Left ventricle myocardium superior (tissue), 1 donor: ENCODE measurements at regions not wholly inside any gene's neighbourhood (a gene's known extent, or its start where the extent isn't known, plus 50 kb on each side); places are given as distances from the start of the nearest gene placed in this dataset.

Source experiments
- ATAC-seq: fragments of 200-7000 bp; cut with Tn5 transposase; one replicate; pipeline ENCODE4 v1.9.1; 2020; ENCODE audit warnings: mild to moderate bottlenecking, moderate library complexity
- DNase-seq: peaks from one replicate; pipeline ENCODE4 v3.0.0-alpha.2; 2020
- intact Hi-C: fragments of 100-400 bp; cut with micrococcal nuclease; formaldehyde crosslinking; loops from one replicate; pipeline ENCODE4 v1.11.0; 2022
- donor health status: DM: no; HTN: yes; CAD: no; lungs with severe emphysema.

DNA sequence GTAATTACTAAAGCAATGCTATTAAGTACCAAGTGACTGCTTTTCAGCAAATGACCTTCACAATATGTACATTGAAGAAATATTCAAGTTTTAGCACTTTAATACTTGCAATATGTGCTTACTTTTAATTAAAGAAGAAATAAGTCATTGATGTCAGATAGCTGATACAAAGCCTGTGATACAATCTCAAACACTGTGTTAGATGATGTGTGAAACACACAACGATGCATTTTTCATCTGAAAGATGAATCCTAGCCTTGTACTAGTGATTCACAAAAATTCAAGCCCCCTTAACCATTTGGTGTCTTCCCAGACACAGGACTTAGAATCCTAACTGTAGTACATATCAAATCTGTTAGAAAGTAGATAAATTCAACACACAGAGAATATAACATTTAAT is 724.1 kb upstream of the ADAMTS5 start:
- no peak for ATAC-seq
- intact Hi-C loops, result loop anchor here (10.0 kb wide), 1 partner anchor 106 kb away; no protein-coding TSS in a partner anchor

DNA sequence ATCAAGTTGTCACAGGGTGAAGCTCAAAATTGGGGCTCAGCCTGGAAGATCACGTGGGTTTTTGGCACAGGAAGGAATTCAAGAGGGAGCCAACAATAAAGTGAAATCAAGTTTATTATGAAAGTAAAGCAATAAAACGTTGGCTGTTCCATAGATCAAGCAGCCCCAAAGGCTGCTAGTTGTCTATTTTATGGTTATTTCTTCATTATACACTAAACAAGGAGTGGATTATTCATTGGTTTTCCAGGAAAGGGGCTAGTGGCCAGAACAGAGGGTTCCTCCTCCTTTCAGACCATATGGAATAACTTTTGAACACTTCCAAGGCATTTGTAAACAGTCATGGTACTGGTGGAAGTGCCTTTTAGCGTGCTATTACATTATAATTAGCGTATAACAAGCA is 723.5 kb upstream of the ADAMTS5 start:
- no peak for DNase-seq
- intact Hi-C loops, result loop anchor here (10.0 kb wide), 1 partner anchor 106 kb away; no protein-coding TSS in a partner anchor
- ATAC-seq, result no peak

More for the DNA sequence above, 724.1 kb upstream of the ADAMTS5 start:
- no peak for DNase-seq

DNA sequence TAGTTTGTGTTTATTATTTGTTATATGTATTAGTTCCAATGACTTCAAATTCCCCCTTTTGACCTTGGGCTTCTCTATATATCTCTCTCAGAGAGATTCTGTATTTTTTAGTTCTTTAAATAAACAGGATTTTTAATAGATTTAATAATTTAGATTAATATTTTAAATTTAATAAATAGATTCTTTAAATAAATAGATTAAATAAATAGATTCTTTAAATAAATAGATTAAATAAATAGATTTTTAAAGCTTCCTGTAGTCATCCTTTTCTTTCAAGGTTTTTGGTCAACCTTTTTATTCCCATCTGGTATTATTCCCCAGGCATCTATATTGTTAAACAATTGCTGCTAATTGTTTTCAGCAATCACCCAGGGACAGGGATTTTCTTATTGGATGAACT is 721.9 kb upstream of the ADAMTS5 start:
- DNase-seq, result no peak
- intact Hi-C loops, result no loop called here
- ATAC-seq, result no peak

DNA sequence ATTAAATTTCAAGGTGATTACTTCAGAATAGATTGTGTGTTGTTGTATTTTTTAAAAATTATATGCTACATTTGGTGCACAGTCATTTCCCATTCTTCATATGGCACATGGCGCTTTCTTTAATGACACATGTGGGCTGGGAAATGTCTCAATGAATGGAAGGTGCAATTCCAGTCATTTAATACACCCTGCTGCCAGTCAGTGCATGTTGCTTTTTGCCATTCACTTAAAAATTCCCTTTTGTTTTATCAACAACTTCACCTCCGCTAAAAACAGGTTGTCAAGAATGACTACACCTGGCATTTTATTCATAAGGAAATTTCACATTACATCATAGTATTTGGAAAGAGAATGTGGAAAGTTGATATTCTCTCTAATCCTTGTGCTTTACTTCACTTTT is 716.4 kb upstream of the ADAMTS5 start:
- DNase-seq (no peak), ATAC-seq (no peak)
- intact Hi-C loops, result no loop called here

DNA sequence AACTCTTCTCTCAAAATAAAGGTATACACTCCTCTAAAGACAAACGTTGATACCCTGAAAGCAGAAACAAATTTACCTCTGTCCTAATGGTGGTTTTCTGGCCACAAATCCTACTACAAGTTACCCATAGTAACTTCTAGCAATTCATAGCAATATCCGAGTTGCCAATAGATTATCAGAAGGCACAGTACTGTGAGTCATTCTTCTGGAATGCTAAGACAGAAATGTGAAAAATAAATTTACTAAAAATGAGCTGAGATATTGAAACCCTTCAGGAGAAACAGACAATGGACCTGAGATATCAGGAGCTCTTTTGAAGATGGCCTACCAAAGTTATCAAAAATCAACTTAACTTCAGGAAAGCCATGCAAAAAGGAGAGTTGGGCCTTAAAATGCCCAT is 715.0 kb upstream of the ADAMTS5 start:
- DNase-seq, result no peak
- intact Hi-C loops, result no loop called here
- no peak for ATAC-seq

DNA sequence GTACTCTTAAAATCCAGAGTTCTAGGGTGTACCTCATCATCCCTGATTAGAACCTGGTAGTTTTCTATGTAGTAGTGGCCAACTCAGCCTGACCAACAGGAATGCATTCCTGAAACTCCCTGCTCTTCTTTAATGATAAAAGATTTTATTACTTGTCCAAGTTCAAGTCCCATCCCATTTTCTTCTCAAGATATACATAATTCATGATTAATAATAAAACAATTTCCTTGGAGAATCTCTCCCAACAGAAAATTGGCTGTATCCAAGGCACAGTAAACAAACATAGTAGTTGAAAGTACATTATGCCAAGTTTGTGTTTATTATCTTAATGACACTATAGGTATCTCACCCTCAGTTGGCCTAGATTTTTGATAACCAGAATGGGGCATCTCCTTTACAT is 714.1 kb upstream of the ADAMTS5 start:
- no peak for ATAC-seq
- intact Hi-C loops, result no loop called here
- no peak for DNase-seq

DNA sequence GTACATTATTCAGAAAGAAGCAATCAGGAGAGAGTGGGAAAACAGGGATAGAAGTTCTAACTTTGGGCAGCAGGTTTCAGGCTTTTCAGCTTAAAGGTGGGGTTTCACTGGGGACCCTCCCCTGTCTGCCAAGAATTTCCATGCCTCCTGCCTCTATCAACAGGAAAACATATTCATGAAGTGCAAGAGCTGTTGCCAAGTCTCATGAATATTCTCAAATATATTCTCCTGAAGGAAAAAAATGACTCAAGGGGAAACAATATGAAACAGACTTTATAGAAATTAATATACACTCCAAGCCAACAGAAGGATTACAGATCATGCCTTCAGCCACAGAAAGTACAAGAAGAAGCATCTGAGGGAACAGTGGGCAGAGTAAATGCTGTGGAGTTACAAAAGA is 713.3 kb upstream of the ADAMTS5 start:
- DNase-seq (no peak), ATAC-seq (no peak)
- intact Hi-C loops, result no loop called here

DNA sequence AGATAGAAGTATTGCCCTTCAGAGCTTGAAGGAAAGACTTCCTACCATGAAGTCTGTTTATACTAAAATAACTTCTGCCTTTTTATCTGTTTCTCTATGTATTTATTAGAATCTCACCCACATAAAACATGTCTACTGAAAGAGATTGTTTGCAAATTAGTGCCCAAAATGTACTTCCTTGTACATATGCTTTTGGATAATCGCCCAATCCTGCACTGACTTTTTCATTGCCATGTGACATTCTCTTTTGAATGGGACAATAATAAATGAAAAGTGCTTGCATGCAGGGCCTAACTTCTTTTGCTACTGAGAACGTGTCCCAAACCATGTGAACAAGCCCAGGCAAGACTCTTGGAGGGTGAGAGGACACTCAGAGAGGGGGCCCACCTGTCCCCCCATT is 711.6 kb upstream of the ADAMTS5 start:
- no peak for ATAC-seq
- intact Hi-C loops, result no loop called here

DNA sequence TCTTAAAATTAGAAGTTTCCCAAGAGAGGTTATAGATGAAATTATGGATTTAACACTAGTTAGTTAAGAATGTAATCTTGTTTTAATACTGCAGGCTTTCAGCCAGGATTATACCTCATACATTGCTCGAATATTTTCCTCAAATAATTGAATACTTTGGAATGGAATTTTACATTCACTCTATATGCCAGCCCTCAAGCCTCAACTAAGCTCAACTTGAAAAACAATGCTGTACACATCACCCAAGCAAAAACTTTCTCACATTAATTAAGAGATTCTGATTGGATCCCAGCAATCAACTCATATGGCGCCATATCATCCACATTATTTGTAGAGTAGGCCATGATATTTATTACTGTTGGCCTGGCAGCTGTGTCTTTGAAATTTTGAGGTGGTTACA is 710.7 kb upstream of the ADAMTS5 start:
- DNase-seq, result no peak
- intact Hi-C loops, result no loop called here
- ATAC-seq, result no peak

More for the DNA sequence above, 711.6 kb upstream of the ADAMTS5 start:
- no peak for DNase-seq

DNA sequence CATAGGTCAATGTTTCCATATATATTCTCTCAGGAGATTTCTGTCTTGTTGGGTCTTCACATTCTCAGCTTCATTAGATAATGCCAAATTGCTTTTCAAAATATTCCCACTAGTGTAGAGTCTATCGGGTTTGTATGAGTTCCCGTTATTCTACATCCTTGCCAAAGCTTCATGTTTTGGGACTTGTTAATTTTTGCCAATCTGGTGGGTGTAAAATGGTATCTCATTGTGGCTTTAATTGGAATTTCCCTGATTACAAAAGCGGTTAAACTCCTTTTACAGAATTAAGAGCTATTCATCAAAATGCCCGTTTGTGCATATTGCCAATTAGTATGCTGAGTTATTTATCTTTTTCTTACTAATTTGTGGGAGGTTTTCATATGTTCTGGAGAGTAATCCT is 708.4 kb upstream of the ADAMTS5 start:
- ATAC-seq, result no peak
- no peak for DNase-seq
- intact Hi-C loops, result no loop called here

DNA sequence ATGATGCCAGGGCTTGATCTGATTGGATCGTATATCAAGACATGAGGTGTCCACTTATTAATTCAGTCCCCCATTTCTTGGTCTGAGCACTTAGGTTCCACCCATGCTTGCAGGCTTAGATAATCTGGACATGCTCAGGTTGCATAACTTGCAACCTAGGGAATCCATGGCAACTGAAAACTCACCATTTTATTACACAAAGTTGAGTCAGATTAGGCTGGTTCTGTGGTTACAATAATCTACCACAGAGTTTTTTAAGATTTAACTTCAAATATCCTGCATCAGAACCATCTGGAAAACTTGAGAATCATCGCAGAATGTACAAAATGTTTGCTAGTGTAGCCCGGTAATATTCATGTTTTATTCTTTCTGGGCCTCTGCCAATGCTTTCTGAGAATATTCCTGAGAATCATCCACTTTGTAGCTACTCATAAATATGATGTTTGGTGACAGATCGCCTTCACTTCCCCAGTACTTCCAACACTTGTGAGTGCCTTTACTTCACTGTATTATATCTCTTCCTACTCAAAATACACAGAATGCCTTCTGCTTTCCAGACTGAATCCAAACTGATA is 707.2 kb upstream of the ADAMTS5 start:
- intact Hi-C loops, result no loop called here
- DNase-seq (no peak), ATAC-seq (no peak)

DNA sequence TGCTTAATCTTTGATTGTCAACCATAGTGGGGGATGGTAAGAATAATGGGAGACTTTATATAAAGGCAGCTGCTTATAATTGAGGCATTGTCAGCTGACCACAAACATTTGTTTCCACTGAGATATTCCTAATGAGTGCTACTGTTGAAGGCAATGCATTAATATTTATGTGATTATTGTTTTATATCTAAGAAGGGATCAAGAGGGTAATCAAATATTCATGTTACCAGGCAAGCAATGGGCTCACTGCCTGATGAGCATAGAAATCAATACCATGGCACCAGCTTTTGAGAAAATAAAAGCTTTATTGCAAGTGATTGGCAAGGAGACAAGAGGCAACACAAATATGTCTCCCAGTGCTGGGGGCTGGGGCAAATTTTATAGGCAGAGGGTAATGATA is 706.7 kb upstream of the ADAMTS5 start:
- no peak for ATAC-seq

DNA sequence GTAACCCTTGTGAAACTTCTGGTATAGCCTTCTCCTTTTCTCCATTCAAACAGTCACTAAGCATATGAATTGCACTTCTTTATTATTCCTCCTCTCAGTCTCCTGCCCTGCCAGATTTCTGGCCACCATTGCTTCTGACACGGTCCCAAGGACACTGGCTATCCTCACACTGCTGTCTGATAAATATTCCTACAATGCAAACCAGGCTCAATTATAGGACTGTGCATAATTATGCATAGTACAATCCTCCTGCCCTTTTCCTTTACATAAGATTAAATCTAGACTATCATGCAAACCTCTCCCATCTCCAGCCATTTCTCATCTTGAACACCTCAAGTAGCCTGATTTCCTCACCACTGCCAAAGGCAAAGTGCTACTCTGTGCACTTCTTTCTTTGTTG is 704.3 kb upstream of the ADAMTS5 start:
- intact Hi-C loops, result no loop called here
- no peak for DNase-seq
- no peak for ATAC-seq

More for the DNA sequence above, 706.7 kb upstream of the ADAMTS5 start:
- intact Hi-C loops, result no loop called here
- no peak for DNase-seq

DNA sequence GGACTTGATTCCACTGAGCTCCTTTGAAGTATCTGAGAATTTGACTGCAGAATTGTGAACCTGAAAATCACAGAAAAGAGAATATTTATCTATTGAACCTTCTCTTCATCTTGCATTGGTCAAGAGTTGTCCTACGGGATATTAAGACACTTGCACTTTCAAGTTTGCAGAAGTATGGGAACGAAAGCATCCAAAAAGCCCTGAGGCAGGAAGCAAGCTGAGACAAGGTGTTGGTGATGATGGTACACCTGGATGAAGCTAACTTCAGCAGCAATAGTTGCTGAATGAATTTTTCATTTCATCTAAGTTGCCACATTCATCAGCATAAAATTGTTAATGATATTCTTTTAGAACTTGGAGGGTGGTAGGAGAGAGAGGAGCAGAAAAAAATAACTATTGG is 686.6 kb upstream of the ADAMTS5 start:
- ATAC-seq (no peak), DNase-seq (no peak)
- intact Hi-C loops, result loop anchor here (10.0 kb wide), 1 partner anchor 669 kb away; no protein-coding TSS in a partner anchor

DNA sequence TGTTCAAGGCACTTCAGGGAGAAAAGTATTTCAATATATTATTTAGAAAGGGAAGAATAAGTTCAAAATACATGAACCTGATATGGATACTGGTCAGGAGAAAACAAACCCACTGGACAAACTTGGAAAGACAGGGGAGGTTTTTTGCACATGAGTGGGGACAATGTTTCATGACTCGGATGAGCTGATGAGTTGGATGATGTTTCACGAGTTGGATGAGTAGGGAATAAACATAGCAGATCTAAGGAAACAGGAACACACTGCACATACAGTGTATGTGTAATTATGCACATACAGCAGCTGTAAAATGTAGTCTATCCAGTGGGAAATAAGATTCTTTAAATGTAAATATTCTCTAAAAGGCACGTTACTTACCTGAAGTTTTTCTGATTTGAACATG is 682.9 kb upstream of the ADAMTS5 start:
- intact Hi-C loops, result loop anchor here (10.0 kb wide), 1 partner anchor 665 kb away; no protein-coding TSS in a partner anchor
- DNase-seq (no peak), ATAC-seq (no peak)

DNA sequence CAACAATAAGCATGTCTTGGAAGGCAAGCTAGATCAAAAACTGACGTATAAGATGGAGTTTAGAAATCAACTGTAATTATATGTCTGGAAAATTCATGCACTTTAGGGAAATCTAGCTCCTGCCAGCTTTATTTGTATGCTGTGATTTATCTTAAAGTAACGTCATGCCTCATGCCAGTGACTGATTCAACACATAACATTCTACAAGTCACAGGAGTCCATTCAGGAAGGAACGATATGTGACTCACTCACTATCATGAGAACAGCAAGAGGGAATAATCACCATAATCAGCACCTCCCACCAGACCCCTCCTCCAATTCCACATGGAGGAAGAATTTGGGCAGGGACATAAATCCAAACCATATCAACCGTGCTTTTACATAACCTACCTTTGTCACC is 682.4 kb upstream of the ADAMTS5 start:
- no peak for DNase-seq
- no peak for ATAC-seq
- intact Hi-C loops, result no loop called here

DNA sequence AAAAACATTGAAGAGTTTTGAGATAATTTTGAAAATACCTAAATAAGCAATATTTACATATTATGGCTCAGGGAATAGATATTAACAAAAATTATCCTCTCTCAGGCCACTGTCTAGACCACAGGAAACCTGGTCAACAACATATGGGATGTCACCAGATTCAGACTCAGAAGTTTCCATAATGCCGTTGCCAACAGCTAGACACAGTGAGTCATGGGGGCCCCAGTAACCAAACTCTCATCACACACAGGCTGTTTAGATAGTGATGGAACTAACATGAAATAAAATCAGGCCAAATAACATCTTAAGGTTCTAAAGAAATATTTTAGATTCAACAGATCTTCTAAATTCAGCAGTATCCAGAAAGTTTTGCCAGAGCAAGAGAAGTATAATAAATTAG is 681.7 kb upstream of the ADAMTS5 start:
- ATAC-seq (no peak), DNase-seq (no peak)
- intact Hi-C loops, result no loop called here

DNA sequence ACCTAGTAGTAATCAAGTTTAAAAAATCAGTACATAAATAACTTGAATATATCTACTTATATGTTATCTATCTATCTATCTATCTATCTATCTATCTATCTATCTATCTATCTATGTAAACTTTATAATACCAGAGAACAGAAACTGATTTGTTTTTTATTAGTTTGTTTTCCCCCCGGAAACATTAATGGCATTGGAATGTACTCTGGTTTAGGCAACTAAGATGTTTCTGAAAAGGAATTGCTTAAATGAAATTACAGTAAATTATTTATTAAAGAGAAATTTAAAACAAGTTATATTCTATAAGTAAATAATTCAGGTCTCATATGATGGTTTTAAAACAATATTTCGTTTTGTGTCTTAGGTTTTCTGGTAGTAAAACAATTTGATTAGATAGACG is 681.0 kb upstream of the ADAMTS5 start:
- no peak for DNase-seq
- no peak for ATAC-seq
- intact Hi-C loops, result no loop called here

DNA sequence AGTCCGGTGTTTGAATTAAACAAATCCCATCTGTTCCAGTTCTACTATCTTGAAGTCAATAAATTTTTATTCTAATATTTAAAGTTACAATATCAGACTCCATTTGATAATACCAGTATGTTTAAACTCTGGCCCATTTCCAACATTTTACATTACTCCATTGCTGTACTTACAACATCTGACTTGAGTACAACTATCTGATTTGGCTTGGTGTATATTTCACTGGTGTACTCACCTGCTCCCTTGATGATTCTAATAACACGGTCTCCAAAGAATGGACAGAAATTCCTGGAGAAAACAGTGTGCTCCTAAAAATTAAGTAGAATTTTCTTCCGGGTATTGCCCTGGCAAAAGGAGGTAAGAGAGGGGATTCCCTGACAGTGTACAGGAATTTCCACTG is 680.5 kb upstream of the ADAMTS5 start:
- DNase-seq, result no peak
- intact Hi-C loops, result no loop called here
- ATAC-seq, result no peak

DNA sequence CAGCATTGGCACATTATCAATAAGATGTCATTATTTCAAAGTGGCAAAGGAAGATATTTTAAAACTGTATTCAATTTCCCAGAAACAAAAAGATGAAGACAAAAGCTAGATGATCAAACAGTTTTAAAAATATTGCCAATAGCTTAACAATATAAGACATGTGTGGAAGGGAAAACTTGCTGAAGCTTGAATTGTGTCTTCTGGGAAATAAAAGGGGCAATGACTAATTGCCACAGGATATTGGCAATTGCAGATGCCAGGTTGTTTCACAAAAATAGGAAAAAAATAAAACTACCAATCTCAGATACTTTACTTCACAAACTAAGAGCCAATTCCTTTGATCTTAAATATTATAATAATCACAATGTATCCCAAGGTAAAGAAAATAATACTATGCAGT is 679.8 kb upstream of the ADAMTS5 start:
- intact Hi-C loops, result no loop called here
- ATAC-seq (no peak), DNase-seq (no peak)

DNA sequence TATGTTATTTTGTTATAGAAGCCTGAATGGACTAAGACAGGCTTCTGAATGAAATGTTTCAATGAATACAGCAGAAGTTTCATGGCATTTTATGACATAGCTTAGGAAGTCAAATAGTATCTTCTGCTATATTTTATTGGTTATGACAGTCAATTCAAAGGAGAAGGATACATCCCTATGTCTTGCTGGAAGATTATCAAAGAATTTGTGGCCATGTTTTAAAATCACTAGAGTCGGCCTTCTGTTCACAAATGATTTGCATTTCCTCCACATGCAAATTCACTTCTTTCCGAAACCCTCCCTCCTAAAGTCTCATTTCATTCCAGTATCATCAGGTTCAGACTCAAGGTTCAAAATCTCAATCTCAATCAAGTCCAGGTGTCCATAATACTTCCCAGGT is 679.2 kb upstream of the ADAMTS5 start:
- no peak for ATAC-seq
- DNase-seq, result no peak
- intact Hi-C loops, result no loop called here

DNA sequence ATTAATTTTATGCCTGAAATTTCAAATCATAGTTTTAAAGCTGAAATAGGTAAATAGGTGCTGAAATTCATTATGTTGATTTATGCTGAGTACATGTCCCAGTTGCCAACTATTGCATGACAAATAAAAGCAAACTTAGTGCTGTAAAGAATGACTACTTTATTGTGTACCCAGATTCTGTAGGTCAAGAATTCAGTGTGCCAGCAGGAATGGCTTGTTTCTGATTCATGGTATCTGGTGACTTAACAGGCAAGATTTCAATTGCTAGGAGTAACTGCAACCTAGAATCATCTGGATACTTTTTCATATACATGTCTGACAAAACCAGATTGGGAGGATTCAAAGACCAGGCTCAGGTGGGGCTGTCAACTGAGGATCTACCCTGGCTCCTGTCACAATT is 678.4 kb upstream of the ADAMTS5 start:
- no peak for ATAC-seq
- DNase-seq, result no peak
- intact Hi-C loops, result no loop called here
